Lung (tissue), 11 donors: ENCODE measurements at regions not wholly inside any gene's neighbourhood (a gene's known extent, or its start where the extent isn't known, plus 50 kb on each side); places are given as distances from the start of the nearest gene placed in this dataset.

Experiments used
- ATAC-seq: fragments of 200-7000 bp; cut with Tn5 transposase; one replicate; pipeline ENCODE4 v1.9.1; 2020; ENCODE audit warnings: moderate number of reproducible peaks; ENCODE audit not compliant: insufficient read depth, low FRiP score
- DNase-seq, 3 donors: peaks; one replicate each; pipeline ENCODE4 v3.0.0-alpha.2; 2013 to 2017
- H3K27ac ChIP-seq, 2 donors: one replicate each; pipeline ENCODE4 v1.5.1; 2013; ENCODE audit warnings: mild to moderate bottlenecking in 2 of 2, moderate library complexity in 2 of 2, control low read depth in 1 of 2, inconsistent platforms in 1 of 2, low read depth in 1 of 2, low read length in 1 of 2
- H3K27me3 ChIP-seq, 3 donors: one replicate each; pipeline ENCODE4 v1.5.1; 2013; ENCODE audit warnings: low read length in 2 of 3; ENCODE audit not compliant: control insufficient read depth in 3 of 3, insufficient read depth in 3 of 3
- H3K36me3 ChIP-seq, 4 donors: one replicate each; pipeline ENCODE4 v1.5.1; 2013; ENCODE audit warnings: low read length in 4 of 4, mild to moderate bottlenecking in 1 of 4, moderate library complexity in 1 of 4; ENCODE audit not compliant: control insufficient read depth in 4 of 4, insufficient read depth in 4 of 4
- H3K4me1 ChIP-seq, 5 donors: one replicate each; pipeline ENCODE4 v1.5.1; 2013; ENCODE audit warnings: low read length in 5 of 5, mild to moderate bottlenecking in 2 of 5, moderate library complexity in 1 of 5; ENCODE audit not compliant: control insufficient read depth in 5 of 5, insufficient read depth in 5 of 5
- H3K4me3 ChIP-seq: one replicate; pipeline ENCODE4 v1.5.1; 2013; ENCODE audit warnings: mild to moderate bottlenecking, control low read depth, moderate library complexity
- H3K9ac ChIP-seq, 2 donors: one replicate each; pipeline ENCODE4 v1.5.1; 2013; ENCODE audit warnings: low read length in 2 of 2, control low read depth in 1 of 2; ENCODE audit not compliant: insufficient read depth in 1 of 2
- H3K9me3 ChIP-seq, 4 donors: one replicate each; pipeline ENCODE4 v1.5.1; 2013; ENCODE audit warnings: low read length in 3 of 4, mild to moderate bottlenecking in 1 of 4, moderate library complexity in 1 of 4; ENCODE audit not compliant: control insufficient read depth in 4 of 4, insufficient read depth in 3 of 4
- WGBS, 2 donors: extraction: QIAGEN DNeasy Blood & Tissue Kit; methylation state at CpG; one replicate each; pipeline ENCODE4 v1.1.7; 2013; 5-methylcytosine and 5-hydroxymethylcytosine counted together
- TF ChIP-seq, protein P1 (sequence below): IDR thresholded peaks from 2 replicates; pipeline ENCODE4 v1.5.1; 2012; ENCODE audit warnings: mild to moderate bottlenecking; ENCODE audit errors: control extremely low read depth, extremely low read depth
- donor health status: control.
- donor health status: control.
- donor health status: Bipolar disorder and iron deficiency.
- donor health status: healthy.
- donor health status: DM: yes; HTN: yes; CAD: no.

DNA sequence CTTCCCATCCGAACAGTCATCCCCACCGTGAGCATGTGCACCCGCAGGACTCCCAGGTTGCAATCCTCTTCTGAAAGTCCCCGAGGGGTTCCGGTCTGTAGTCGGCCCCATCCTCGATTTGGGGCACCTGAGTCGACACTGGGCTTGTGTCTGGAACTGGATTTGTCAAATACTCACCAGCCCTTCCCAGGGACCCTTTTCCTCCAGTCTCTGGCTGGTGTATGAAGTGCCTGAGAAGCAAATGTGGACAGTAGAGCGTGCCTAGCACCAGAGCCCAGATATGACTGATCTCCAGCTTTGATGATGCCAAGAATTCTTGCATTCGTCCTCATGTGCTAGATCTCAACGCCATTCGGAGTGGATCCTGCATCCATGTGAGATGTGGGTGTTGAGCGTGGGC lies 132.5 kb upstream of the ADARB2 start:
- Histone ChIP-seq H3K36me3 (no peaks in the 10 kb centered on the region), H3K4me1 (no peaks in the 10 kb centered on the region), H3K9me3 (no peaks in the 10 kb centered on the region), H3K4me3 (no peak overlapping the region), H3K27ac (no peak overlapping the region), H3K9ac (no peak overlapping the region), H3K27me3 (no peaks in the 10 kb centered on the region)
- no peak for DNase-seq
- no peak for ATAC-seq
- WGBS, 2 donors = 90 to 93% methylated on average over 13 of the region's 13 CpGs
- TF ChIP-seq, protein P1, sequence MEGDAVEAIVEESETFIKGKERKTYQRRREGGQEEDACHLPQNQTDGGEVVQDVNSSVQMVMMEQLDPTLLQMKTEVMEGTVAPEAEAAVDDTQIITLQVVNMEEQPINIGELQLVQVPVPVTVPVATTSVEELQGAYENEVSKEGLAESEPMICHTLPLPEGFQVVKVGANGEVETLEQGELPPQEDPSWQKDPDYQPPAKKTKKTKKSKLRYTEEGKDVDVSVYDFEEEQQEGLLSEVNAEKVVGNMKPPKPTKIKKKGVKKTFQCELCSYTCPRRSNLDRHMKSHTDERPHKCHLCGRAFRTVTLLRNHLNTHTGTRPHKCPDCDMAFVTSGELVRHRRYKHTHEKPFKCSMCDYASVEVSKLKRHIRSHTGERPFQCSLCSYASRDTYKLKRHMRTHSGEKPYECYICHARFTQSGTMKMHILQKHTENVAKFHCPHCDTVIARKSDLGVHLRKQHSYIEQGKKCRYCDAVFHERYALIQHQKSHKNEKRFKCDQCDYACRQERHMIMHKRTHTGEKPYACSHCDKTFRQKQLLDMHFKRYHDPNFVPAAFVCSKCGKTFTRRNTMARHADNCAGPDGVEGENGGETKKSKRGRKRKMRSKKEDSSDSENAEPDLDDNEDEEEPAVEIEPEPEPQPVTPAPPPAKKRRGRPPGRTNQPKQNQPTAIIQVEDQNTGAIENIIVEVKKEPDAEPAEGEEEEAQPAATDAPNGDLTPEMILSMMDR = no peak

DNA sequence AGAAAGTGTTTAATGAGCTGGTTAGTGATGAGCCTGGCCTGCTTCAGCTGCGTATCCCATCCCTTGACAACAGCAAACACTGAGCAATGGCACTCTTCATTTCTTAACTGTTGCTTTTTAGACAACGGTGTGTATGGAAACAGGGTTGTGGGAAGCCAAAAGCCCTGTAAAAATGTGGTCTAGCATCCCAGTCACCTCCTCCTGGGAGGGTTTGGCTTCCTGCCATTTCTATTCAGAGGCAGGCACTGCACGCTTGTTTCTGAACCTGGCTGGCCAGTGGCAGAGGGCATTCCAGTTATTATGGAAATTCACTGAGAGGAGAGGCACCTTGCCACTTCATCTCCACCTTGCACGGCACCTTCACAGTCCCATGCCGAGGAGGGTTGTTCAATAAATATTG lies 123.0 kb upstream of the ADARB2 start:
- WGBS, 2 donors = 70 to 79% methylated on average over 5 of the region's 5 CpGs
- Histone ChIP-seq H3K36me3 (no peaks in the 10 kb centered on the region), H3K4me1 (peaks cover 0 to 2% (median 0%) of the 10 kb centered on the region in 5 donors), H3K27me3 (no peaks in the 10 kb centered on the region), H3K9ac (no peak overlapping the region), H3K4me3 (no peak overlapping the region), H3K9me3 (peaks cover 0 to 9% (median 5%) of the 10 kb centered on the region in 4 donors), H3K27ac (no peak overlapping the region)
- ATAC-seq = no peak
- TF ChIP-seq, protein P1 = no peak
- DNase-seq = peak in 2 of 3 donors; percentile 22 to 28

DNA sequence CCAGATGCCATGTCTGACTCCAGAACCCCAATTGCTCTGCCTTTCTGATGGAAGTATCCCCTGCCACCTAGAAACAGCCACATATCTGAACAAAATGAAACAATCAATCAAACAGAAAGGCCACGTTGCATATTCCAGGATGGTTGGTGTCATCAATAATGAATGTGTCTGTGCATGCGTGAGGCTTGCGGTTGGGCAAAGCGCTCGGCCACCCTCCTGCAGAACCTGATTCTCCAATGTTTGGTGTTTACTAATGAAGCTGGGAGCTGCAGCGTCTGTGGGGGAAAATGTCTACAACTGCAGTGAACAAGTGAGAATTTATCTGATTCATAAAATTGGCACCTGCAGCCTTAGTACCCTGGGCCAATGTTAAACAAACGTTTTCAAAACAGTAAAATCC lies 121.2 kb upstream of the ADARB2 start:
- DNase-seq = no peak
- Histone ChIP-seq H3K9me3 (peaks cover 0 to under 1% (median 0%) of the 10 kb centered on the region in 4 donors), H3K9ac (no peak overlapping the region), H3K36me3 (no peaks in the 10 kb centered on the region), H3K4me3 (no peak overlapping the region), H3K27ac (no peak overlapping the region), H3K4me1 (peaks cover 0 to 2% (median 0%) of the 10 kb centered on the region in 5 donors), H3K27me3 (no peaks in the 10 kb centered on the region)
- TF ChIP-seq, protein P1 = no peak
- ATAC-seq = no peak
- WGBS, 2 donors = 53 to 67% methylated on average over 7 of the region's 7 CpGs

DNA sequence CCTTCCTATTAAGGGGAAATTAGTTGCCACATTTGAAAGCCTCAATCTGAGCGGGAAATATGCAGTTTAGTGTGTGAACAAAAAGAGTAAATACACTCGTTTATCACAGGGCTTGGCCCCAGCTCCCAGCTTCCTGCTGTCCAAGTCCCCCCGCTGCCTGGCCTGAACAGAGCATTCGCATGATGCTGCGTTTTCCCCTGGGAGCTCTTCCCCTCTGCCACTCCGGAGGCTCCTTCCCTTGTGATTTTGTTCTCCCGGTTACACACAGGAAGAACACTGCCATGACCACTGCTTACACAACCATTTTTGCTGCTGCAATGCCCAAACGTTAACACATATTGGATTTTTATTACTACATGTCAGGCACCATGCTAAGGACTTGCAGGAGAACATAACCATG lies 120.7 kb upstream of the ADARB2 start:
- WGBS, 2 donors = 31 to 38% methylated on average over 8 of the region's 8 CpGs
- no peaks in the 10 kb centered on the region for H3K36me3 ChIP-seq
- peaks cover 0 to 2% (median 0%) of the 10 kb centered on the region in 4 donors for H3K9me3 ChIP-seq
- H3K27me3 ChIP-seq = no peaks in the 10 kb centered on the region
- DNase-seq (peak in 1 of 3 donors; percentile 12), ATAC-seq (no peak)
- TF ChIP-seq, protein P1 = no peak
- no peak overlapping the region for H3K4me3 ChIP-seq
- H3K4me1 ChIP-seq = peaks cover 0 to 2% (median 0%) of the 10 kb centered on the region in 5 donors
- H3K27ac ChIP-seq = no peak overlapping the region
- no peak overlapping the region for H3K9ac ChIP-seq
